GM10266 (cell line): ENCODE measurements at regions not wholly inside any gene's neighbourhood (a gene's known extent, or its start where the extent isn't known, plus 50 kb on each side); places are given as distances from the start of the nearest gene placed in this dataset.

Experiments used
- DNase-seq: peaks from one replicate; pipeline ENCODE4 v3.0.0; 2012; ENCODE audit errors: extremely low spot score
- TF ChIP-seq, protein P1 (sequence below): IDR thresholded peaks from 2 replicates; pipeline ENCODE4 v1.5.1; 2012; ENCODE audit warnings: mild to moderate bottlenecking, low read depth; ENCODE audit not compliant: control insufficient read depth, insufficient read depth; ENCODE audit errors: missing control alignments

DNA sequence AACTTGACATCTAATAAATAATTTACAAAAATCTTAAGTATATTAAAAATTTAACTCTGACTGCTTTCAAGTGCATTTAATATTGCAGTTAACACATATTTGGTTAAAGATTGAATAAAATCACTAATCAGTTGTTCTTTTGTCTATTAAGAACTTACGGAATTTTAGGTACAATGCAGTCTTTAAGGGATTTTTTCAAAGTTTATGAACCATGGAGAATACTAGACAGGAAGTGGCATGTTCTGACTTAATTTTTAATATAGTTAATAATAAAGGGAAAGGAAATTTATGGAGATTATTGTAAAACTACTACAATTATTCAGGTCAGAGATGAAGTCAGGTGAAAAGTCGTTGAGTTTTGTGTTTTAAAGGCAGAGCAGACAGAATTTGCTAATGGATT is 240.9 kb downstream of the CALCRL start:
- DNase-seq: no peak
- TF ChIP-seq, protein P1, sequence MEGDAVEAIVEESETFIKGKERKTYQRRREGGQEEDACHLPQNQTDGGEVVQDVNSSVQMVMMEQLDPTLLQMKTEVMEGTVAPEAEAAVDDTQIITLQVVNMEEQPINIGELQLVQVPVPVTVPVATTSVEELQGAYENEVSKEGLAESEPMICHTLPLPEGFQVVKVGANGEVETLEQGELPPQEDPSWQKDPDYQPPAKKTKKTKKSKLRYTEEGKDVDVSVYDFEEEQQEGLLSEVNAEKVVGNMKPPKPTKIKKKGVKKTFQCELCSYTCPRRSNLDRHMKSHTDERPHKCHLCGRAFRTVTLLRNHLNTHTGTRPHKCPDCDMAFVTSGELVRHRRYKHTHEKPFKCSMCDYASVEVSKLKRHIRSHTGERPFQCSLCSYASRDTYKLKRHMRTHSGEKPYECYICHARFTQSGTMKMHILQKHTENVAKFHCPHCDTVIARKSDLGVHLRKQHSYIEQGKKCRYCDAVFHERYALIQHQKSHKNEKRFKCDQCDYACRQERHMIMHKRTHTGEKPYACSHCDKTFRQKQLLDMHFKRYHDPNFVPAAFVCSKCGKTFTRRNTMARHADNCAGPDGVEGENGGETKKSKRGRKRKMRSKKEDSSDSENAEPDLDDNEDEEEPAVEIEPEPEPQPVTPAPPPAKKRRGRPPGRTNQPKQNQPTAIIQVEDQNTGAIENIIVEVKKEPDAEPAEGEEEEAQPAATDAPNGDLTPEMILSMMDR: no peak

DNA sequence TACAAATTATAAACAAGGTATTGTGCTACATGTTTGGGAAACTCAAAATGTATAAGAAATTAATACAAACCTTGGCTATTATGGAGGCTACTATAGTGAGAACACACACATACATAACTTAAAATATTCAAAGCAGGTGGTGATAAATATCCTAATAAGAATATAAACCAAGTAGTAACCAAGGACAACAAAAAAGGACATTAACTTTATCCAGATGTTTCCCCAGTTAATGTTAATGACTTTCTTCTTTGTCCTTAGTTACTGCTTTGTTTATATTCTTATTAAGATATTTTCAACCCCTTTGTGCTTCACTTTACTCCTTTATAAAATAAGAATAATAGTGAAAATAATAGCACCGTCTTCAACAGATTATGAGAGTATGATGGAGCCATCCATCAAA is 241.6 kb downstream of the CALCRL start:
- no peak for DNase-seq
- TF ChIP-seq, protein P1: no peak

DNA sequence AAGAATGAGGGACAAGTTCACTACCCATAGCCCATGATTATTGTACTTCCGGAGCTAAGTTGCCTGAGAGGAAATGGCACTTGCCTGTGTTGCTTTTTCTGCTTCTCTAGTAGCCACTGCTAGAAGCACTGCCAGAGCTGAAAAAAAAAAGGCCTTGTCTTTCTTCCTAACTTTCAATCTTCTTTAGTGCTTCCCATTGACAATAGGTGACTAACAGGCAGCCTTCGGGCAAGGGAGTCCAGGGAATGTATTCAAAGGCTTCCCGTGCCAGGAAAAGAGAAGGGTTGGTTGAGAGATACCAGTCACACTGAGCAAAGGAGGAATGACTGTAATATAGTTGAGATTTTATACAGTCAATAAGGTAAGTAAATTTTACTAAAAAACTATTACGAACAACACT is 242.0 kb downstream of the CALCRL start:
- TF ChIP-seq, protein P1: no peak
- no peak for DNase-seq

DNA sequence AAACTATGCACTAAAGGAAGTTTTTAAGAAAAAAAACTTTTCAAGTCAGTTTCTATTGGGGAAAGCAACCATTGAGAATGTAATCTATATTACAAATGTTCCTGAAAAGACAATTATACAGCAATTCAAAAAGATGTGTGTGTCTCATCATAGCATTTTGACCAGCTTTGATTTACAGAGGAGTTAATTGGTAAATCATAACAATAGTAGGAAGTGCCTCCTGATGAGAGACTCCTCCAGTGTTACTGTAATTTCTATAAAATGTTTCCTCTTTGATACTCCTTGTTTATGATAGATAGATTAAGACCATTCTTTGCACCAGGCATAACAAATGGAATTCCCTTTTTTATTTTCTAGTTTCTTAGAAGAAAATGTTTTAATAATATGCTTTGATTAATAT is 249.9 kb downstream of the CALCRL start:
- TF ChIP-seq, protein P1: no peak
- no peak for DNase-seq

DNA sequence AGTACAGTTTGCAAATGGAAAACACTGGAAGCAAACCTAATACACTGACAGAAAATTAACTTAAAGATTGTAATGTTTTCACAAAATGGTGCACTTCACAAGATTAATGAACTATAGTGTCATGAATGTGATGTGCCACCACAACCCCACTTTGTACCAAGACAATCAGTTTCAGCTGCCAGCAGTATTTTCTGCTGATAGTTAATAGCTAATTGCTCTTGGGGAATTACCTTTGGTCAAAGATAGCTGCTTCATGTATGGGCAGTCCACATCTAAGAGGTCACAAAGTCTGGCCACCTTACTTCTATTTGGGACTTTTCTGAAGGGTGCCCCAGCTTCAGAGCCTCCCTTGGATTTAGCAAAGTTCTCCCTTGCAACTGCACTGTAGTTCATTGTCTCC is 254.0 kb downstream of the CALCRL start:
- TF ChIP-seq, protein P1: no peak
- DNase-seq: no peak

DNA sequence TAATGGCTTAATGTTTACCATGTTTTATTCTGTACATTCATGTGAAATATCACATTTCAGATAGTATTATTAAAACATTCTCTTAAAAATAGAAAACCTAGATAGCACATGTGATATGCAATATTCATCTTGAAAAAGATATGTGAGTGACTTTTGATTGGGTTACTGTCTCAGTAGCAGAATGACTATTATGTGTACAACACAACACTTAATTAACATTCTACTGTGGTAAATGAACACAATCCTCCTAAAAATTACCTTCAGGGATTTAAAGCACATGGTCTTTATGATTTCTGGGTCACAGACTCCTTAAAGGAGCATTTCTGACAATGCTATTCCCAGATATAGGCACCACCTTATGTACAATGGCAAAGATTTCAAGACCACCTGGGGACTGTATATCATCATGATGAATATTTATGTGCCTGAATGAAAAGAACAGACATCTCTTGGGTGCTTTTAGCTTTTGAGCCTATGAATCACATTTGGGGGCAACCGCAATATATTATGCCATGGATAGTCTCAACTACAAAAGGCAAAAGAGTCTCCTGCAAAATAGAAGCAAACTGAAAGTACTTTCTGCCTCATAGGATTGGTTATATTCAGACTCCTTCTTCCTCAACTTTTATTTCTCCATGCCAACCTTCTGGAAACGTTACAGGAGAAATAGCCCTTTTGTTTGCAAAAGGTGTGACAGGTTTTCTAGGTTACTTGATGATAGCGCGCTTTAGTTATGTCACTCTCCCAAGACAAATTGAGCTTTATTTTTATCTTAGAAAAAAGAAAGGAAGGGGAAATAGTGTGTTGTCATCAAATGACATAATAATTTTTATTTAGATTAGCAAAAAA is 259.0 kb downstream of the CALCRL start:
- TF ChIP-seq, protein P1: no peak
- no peak for DNase-seq

DNA sequence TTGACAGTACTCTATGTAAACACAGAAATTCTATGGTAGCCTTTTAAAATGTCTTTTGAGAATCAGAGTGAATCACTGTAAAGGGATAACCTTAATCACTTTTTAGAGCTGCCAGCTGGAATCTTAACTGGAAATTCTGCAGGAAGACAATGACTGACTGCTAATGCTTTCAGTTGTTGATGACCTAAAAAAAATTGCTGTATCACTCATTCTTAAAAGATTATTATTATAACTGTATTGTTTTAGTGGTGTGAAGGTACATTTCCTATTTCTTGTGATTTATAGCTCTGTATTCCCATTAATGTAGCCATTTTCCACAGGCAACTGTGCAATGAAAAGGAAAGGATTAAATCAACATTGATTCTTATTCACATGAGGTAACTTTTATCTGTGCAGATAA is 260.5 kb downstream of the CALCRL start:
- TF ChIP-seq, protein P1: no peak
- DNase-seq: no peak
